Epithelial cell of esophagus (primary cell): ENCODE measurements at regions not wholly inside any gene's neighbourhood (a gene's known extent, or its start where the extent isn't known, plus 50 kb on each side); places are given as distances from the start of the nearest gene placed in this dataset.
A peak's percentile ranks its signal among the peaks of the same experiment; 100 is the strongest.

ENCODE experiments used
- DNase-seq: peaks from one replicate; pipeline ENCODE4 v3.0.0; 2010; ENCODE audit warnings: low read depth
- H3K4me3 ChIP-seq: 2 replicates; pipeline ENCODE4 v1.5.1; 2011; ENCODE audit warnings: mild to moderate bottlenecking, low read length, control low read depth
- TF ChIP-seq, protein P1 (sequence below): IDR thresholded peaks from 2 replicates; pipeline ENCODE4 v1.5.1; 2011; ENCODE audit warnings: low read depth, mild to moderate bottlenecking, low read length, control low read depth, inconsistent platforms; ENCODE audit not compliant: insufficient read depth; ENCODE audit errors: missing control alignments

DNA sequence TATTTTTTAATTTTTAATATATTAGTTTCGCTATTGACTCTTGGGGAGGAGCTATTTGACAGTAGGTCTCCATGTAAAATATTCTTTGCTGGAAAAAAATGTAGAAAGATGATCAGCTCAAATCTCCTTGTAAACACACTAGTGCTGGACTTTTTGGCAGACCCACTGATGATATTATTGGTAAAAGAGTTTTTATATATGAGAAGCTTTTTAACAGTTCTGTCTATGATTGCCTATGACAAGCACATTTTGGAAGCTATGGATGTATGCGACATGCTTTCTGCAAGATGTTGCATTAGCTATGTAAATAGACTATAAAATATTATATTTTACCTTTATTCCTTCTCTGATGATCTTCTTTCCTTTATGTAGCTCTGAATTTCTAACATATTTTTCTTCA is 928.5 kb downstream of the DNAJB9 start:
- TF ChIP-seq, protein P1, sequence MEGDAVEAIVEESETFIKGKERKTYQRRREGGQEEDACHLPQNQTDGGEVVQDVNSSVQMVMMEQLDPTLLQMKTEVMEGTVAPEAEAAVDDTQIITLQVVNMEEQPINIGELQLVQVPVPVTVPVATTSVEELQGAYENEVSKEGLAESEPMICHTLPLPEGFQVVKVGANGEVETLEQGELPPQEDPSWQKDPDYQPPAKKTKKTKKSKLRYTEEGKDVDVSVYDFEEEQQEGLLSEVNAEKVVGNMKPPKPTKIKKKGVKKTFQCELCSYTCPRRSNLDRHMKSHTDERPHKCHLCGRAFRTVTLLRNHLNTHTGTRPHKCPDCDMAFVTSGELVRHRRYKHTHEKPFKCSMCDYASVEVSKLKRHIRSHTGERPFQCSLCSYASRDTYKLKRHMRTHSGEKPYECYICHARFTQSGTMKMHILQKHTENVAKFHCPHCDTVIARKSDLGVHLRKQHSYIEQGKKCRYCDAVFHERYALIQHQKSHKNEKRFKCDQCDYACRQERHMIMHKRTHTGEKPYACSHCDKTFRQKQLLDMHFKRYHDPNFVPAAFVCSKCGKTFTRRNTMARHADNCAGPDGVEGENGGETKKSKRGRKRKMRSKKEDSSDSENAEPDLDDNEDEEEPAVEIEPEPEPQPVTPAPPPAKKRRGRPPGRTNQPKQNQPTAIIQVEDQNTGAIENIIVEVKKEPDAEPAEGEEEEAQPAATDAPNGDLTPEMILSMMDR: no peak
- DNase-seq: no peak
- H3K4me3 ChIP-seq: no peak overlapping the region

DNA sequence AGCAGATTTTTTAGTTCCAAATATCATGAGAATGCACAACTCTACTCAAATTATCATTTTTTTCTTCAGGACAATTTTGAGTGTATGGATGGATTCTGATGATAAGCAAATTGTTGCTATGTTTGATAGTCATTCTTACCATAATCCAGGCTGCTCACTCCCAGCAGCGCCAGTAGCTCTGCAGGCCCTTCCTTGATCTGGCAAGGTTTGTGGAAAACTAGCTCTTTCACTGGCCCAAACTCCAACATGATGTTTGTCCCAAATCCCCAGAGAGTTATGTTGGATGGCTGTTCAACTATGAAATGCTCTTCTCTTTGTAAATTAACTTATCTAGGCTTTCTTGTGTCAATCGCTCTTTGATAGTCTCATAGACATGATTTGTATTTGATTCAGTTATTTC is 933.7 kb downstream of the DNAJB9 start:
- no peak overlapping the region for H3K4me3 ChIP-seq
- no peak for DNase-seq

DNA sequence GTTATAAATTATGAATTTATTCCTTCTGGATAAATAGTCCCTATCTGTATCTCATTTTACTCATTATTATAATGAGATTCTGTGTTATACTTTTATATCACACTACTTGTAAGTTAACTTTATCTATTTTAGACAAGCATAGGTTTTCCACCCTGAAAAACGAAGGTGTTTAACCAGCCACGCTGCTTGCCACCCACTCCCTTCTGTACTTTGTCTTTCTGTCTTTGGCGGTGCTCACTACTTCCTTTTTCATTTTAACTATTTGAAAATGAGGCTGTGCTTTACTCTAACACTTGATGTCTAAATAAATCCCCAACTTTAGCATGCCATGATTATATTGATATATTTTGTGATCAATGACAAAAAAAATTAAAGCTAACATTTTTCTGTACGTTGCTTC is 952.9 kb downstream of the DNAJB9 start:
- DNase-seq: no peak
- H3K4me3 ChIP-seq: no peak overlapping the region
- TF ChIP-seq, protein P1: no peak

More for the DNA sequence above, 933.7 kb downstream of the DNAJB9 start:
- TF ChIP-seq, protein P1: no peak

DNA sequence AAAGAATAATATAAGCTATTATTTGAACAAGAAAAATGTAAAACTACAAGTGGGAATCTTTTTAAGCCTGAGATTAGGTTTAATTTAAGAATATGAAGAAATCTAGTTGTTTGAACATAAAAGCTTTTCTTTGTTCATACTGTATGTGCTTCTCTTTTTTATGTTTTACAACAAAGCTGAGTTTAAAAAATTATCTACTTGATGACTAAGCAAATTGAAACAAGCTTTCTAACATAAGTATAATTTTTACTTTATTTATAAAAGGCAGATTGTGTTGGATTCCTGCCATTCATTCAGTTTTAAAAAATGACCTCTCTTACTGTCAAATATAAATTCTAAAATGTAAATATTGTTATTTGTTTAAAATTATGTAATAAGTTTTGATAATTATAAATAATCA is 958.2 kb downstream of the DNAJB9 start:
- DNase-seq: no peak
- TF ChIP-seq, protein P1: no peak
- H3K4me3 ChIP-seq: no peak overlapping the region

DNA sequence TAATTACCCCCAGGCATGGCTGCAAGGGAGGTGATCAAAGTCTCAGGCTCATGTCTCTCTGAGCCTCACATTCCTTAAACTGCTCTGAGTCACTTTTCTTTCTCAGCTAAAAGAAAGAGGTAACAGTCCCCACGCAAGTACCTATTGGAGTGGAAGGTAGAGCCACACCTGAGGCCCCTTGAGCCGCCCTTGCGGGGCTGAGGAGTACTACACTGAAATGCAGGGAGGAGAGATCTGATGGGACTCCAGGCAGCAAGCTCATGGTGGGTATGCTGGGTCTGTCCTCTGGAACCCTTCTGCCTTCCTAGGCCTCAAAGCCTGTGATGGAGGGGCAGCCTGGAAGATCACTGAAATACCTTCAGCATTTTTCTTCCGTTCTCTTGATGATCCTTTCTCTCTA is 960.0 kb downstream of the DNAJB9 start:
- DNase-seq: no peak
- TF ChIP-seq, protein P1: no peak
- H3K4me3 ChIP-seq: no peak overlapping the region

DNA sequence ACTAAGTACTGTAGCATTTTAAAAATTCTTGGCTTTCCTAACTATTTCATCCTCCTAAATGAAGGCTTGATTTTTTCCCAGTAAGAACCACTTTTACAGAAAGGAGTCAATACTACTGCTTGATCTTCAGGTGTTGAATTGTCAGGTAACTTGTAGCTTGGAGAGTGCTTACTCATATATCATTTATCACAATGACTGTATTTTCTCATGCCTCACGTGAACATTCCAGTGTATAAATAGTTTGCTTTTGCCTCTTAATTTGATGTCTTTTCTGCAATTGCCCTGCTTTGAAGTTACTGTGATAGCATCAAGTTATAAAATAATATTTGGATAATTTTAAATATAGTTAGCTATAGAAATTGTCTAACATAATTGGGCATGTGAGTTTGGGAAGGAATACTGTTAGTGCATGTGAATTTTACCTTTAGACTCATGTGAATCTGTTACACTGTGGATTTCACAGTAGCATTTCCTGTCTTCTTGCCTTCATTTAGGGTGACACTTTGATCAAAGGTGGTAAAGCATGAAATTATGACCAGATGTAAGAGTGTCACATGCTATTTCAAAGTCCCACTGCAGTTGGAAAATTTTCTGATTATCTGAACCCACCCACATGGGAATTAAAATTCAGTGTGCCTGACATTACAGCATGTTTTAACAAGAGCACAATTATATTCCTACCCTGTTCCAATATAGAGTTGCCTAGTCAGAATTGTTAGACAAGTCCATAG is 962.8 kb downstream of the DNAJB9 start:
- TF ChIP-seq, protein P1: no peak
- H3K4me3 ChIP-seq: no peak overlapping the region
- no peak for DNase-seq

DNA sequence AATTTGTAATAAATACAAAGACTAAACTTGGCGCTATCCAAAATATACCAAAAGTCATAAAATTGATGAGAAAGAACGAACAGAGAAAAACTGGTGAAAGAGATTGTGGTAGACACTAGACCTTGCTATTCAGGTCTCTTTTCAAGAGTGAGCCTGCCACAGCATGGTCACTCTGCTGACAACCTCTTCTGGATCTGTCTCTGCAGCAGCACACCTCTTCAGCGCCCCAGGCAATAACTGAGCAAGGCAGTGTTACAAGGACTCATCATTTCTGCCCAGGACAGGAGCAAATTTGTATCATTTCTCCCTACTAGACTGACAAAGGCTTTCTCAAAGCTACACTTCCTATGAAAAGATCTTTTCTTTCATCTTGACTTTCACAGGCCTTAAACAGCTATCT is 976.0 kb downstream of the DNAJB9 start:
- DNase-seq: peak; percentile 10
- H3K4me3 ChIP-seq: no peak overlapping the region
- TF ChIP-seq, protein P1: no peak
